Left forelimb (tissue), 1 donor: ENCODE measurements at regions not wholly inside any gene's neighbourhood (a gene's known extent, or its start where the extent isn't known, plus 50 kb on each side); places are given as distances from the start of the nearest gene placed in this dataset.

ENCODE experiments used
- DNase-seq: peaks from one replicate; pipeline ENCODE4 v3.0.0-alpha.2; 2018; ENCODE audit warnings: low spot score

- no peak for DNase-seq
Observed at GRCh38 chr15:29601811-29602210, 220.5 kb downstream of the TJP1 start.

GRCh38 chr15:29600262-29600661 lies 222.0 kb downstream of the TJP1 start:
- DNase-seq = no peak

GRCh38 chr15:29596266-29596665 lies 226.0 kb downstream of the TJP1 start:
- DNase-seq = no peak

DNA sequence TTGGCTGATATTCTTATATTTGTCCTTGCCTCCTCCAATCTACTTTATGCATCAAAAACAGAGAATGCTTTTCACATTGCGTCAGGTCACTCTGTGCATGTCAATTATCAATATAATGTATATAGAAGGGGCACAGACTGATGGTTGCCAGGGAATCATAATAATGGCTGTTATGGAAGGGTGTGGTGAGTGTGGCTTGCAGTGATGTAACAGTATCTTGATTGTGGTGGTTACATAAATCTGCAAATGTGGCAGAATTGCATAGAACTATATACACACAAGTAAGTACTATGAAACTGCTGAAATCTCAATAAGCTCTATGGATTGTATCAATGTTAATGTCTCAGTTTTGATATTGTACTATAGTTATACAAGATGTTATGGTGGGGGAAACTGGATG lies 228.6 kb downstream of the TJP1 start:
- DNase-seq = no peak

DNA sequence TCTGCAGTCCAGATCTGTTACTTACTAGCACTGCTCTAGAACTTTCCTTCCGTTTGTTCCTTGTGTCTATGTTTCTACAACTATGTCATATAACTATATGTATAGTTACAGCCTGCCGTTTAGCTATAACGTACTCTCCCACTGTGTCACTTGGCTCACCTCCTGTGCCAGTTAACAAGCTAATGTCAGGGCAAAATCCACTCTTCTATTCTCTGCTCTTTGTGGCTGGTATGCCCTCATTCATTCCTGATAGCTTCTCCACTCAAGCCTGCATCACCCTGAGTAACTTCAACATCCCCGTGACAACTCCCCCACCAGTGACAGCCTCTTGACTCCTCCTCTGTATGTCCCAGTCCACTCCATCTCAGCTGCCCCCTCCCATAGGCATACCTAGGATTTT lies 229.2 kb downstream of the TJP1 start:
- no peak for DNase-seq

- DNase-seq = no peak
Observed at GRCh38 chr15:29590701-29591100, 231.6 kb downstream of the TJP1 start.

DNA sequence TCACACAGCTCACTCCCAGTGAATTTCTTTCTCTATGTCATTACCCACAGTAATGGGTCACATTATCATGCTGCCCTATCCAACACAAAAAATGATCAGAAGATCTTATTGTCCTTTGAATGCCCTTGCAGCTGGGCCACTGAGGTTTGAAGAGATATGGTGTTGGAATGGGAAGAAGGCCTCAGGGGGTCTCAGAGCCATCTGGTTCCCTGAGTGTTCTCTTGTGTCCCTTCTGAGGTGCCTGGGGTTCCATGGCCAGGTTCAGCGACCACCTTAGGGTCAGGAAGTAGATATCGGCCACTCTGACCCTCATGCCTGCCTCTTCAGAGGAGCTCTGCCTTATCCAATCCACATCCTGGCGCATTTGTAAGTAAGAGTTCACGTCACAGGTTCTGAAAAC lies 232.3 kb downstream of the TJP1 start:
- no peak for DNase-seq

DNA sequence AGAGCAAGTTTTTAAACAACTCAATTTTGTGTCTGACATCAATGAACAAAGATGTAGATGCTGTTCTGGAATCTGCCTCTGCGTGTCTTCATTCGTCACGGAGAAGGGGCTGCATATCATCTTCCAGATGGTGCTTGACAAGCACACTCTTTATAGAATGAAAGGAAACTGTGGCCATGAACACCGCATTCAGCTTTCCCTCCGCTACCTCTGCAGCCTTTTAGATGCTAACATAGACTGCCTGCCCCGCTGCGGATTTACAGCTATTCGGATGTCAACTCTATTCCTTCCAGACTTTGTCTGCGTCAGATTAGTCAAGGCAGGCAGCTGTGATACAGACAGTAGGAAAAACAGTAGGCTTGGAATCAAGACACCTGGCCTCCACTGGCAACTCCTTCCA lies 232.9 kb downstream of the TJP1 start:
- no peak for DNase-seq

GRCh38 chr15:29573197-29573838 lies 248.9 kb downstream of the TJP1 start:
- DNase-seq = no peak

DNA sequence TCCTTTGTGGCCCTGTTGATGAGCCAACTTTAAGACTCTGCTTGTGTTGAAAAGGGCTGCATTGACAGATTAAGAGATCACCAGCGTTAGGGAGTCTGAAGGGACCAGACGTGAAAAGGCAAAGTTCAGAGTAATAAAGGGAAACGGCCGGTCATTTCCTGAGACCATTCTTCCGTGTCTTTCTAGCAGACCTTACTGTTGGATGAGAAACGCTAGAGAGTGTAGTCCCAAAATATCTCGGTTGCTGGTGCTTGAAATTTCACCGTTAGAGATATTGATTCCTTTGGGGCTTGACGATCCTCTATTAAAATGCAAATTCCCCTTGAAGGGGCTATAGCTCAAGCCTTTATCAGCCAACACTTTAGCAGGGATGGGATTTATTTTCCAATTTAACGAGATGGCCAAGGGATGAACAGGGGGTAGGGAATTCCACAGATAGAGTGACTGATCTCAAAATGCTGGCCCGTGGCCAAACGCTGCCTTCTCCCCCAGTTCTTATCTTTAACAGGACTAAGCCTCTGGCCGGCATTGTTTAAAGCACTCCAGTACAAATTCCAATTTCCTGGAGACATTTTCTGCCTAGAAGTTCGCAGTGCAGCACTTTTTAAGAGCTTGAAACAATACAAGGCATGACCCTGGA lies 250.4 kb downstream of the TJP1 start:
- no peak for DNase-seq

- DNase-seq = no peak
Observed at GRCh38 chr15:29570948-29571791, 251.1 kb downstream of the TJP1 start.

DNA sequence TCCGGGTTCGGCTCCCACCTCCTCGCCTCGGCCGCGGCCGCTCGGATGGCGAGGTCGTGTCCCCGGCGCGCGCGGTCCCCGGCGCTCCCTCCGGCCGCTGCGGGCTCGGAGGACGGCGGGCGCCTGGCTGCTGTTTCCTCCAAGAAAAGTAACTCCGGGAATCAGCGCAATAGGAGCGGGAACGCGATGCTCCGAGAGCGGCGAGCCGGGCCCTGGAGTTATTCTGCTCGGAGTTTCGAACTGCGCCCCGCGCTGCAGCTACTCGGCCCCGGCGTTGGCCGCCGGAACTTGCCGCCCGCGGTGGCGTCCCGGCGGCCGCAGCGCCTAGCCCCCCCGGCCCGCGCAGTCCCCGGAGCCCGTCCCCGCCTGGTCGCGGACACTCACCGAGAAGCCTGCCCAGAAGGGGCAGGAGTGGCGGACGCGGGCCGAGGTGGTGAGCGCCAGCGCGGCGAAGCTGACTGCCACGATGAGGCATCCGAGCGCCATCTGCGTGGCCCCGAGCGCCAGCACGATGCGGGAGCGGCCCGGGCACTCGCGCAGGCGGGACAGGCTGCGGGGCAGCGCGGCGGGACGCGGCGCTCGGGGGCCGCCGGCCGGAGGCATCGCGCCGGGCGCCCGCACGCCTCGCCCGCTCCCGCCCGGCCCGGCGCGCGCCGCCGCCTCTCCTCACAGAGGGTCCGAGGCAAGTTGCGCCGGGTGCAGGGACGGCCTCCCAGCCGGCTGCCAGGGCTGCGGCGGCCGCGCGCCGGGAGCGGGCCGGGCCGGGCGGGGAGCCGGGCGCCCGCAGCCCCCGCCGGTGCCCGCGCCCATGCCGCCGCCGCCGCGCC lies 251.9 kb downstream of the TJP1 start:
- no peak for DNase-seq

DNA sequence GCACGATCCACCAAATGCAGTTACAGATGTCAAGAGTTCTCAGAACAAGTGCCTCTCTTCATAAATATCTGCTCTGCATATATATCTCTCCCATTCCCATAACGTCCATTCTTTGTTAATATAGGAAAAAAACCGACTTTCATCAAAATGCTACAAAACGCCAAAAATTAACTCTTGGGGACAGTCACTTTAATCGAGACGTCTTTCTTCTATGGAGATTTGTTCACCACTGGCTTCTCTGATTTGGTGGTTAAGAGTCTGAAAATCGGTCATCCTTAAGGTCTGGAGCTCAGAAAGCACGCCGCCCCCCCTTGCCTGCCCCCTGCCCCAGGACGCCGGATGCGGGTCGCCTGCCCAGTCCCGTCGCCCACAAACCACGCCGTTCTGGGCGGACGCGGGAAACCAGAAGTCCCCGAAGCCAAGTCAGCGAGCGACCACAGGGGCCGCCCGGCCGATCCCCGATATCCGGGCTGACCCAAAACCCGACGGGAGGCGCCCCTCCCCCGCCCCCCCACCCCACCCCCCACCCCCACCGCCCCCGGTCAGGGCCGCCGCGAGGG lies 252.7 kb downstream of the TJP1 start:
- DNase-seq = no peak

GRCh38 chr15:29568840-29569532 lies 253.3 kb downstream of the TJP1 start:
- no peak for DNase-seq

DNA sequence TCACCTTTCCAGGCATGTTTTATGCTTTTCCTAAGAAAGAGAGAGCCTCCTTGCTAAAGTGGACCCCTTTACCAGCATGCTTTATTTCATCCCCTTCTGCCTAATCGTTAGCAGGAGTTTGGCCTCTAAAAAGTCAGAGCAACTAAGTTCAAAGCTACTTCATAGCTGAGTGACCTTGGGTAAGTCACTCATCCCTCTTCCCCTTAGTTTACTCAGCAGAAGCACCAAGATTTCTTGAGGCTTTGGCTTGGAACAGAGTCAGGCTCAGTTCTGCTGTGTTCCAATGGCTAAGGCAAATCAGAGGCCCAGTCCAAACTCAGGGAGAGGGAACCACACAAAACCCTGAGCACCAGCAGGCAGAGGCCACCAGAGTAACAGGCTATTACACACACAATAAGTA lies 254.9 kb downstream of the TJP1 start:
- DNase-seq = no peak

DNA sequence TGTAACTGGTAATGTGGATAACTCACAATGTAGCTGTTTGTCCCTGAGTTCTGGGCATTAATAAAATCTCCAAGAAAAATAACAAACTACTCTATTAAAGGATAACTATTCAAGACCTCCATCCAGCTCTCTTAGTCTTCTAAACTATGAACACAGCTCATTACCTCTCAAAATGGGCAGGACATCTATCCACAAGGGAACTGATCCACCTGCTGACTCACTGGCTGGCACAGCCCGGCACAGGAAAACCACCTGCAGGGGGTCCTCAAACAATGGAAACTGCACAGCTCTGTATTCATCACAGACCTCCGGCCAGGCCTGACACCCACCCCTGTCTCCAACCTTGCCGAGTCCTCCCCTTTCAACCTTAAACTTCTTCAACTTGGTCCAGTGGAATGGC lies 255.4 kb downstream of the TJP1 start:
- DNase-seq = no peak

- no peak for DNase-seq
Observed at GRCh38 chr15:29563112-29563511, 259.2 kb downstream of the TJP1 start.

- no peak for DNase-seq
Observed at GRCh38 chr15:29560896-29561295, 261.4 kb downstream of the TJP1 start.

- no peak for DNase-seq
Observed at GRCh38 chr15:29558261-29558660, 264.0 kb downstream of the TJP1 start.

- no peak for DNase-seq
Observed at GRCh38 chr15:29557171-29557570, 265.1 kb downstream of the TJP1 start.

DNA sequence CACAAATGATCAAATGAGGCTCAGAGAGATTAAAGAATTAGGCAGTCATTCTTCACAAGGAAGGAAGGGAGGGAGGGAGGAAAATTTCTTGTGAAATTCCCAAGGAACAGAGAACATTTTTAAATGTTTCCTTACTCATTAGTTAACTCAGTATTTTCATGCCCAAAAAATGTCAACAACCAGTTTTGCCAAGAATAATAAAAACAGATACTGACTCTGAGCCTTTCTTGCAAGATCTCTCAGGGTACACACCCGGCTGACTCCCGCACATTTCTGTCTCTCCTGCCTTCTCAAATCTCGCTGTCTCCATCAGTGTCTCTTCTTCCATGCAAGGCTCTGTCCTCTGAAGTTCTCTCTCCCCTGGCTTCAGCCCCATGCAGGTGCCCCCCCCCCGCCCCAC lies 265.9 kb downstream of the TJP1 start:
- no peak for DNase-seq
